Stimulated activated naive B cell treated with anti-CD40 and anti-IgM and Interleukin-4, amounts not matched to agents 10 μg/mL and 1 μg/mL and 100 μg/mL, for 72 hours (primary cell): ENCODE measurements at regions not wholly inside any gene's neighbourhood (a gene's known extent, or its start where the extent isn't known, plus 50 kb on each side); places are given as distances from the start of the nearest gene placed in this dataset.

ENCODE experiments used
- ATAC-seq, 2 donors: fragments of 150-1000 bp; cut with Tn5 transposase; replicated peaks; 2 replicates each; pipeline ENCODE4 v1.10.0; 2021; ENCODE audit warnings: moderate library complexity in 1 of 2
- DNase-seq: peaks from one replicate; pipeline ENCODE4 v3.0.0; 2021
- H3K27ac Mint-ChIP-seq: one replicate; pipeline ENCODE4 v1.8.0; 2022; ENCODE audit warnings: mild to moderate bottlenecking, mixed read lengths
- H3K27me3 Mint-ChIP-seq, 2 donors: one replicate each; pipeline ENCODE4 v1.8.0; 2022; ENCODE audit warnings: mixed read lengths in 2 of 2
- H3K36me3 Mint-ChIP-seq, 2 donors: one replicate each; pipeline ENCODE4 v1.8.0; 2022; ENCODE audit warnings: mixed read lengths in 2 of 2, mild to moderate bottlenecking in 1 of 2
- H3K4me1 Mint-ChIP-seq, 2 donors: one replicate each; pipeline ENCODE4 v1.8.0; 2022; ENCODE audit warnings: mixed read lengths in 2 of 2, mild to moderate bottlenecking in 1 of 2
- H3K4me3 Mint-ChIP-seq, 2 donors: one replicate each; pipeline ENCODE4 v1.8.0; 2022; ENCODE audit warnings: mild to moderate bottlenecking in 2 of 2, mixed read lengths in 2 of 2, moderate library complexity in 1 of 2
- H3K9me3 Mint-ChIP-seq, 2 donors: one replicate each; pipeline ENCODE4 v1.8.0; 2022; ENCODE audit warnings: mixed read lengths in 2 of 2, mild to moderate bottlenecking in 1 of 2

- Mint-ChIP-seq H3K36me3 (no peaks in the 10 kb centered on the region), H3K4me1 (no peaks in the 10 kb centered on the region), H3K9me3 (peaks cover 11 to 12% of the 10 kb centered on the region in 2 donors), H3K27me3 (peaks cover 24% of the 10 kb centered on the region in 2 donors), H3K27ac (no peak overlapping the region), H3K4me3 (no peak overlapping the region)
- DNase-seq (no peak), ATAC-seq (no peak)
These were observed 241.3 kb downstream of the PRDM2 start for GRCh38 chr1:13941315-13941714.

GRCh38 chr1:13943055-13943454 is 243.1 kb downstream of the PRDM2 start:
- no peak overlapping the region for H3K27ac Mint-ChIP-seq
- peaks cover 11 to 12% of the 10 kb centered on the region in 2 donors for H3K9me3 Mint-ChIP-seq
- peaks cover 21 to 29% of the 10 kb centered on the region in 2 donors for H3K27me3 Mint-ChIP-seq
- H3K4me1 Mint-ChIP-seq, result no peaks in the 10 kb centered on the region
- H3K4me3 Mint-ChIP-seq, result no peak overlapping the region
- DNase-seq, result no peak
- ATAC-seq, result no peak
- no peaks in the 10 kb centered on the region for H3K36me3 Mint-ChIP-seq

GRCh38 chr1:13945856-13946255 is 245.9 kb downstream of the PRDM2 start:
- peaks cover 11 to 12% of the 10 kb centered on the region in 2 donors for H3K9me3 Mint-ChIP-seq
- DNase-seq (no peak), ATAC-seq (no peak)
- H3K36me3 Mint-ChIP-seq, result no peaks in the 10 kb centered on the region
- peaks cover 21 to 32% of the 10 kb centered on the region in 2 donors for H3K27me3 Mint-ChIP-seq
- no peak overlapping the region for H3K27ac Mint-ChIP-seq
- H3K4me1 Mint-ChIP-seq, result no peaks in the 10 kb centered on the region
- no peak overlapping the region for H3K4me3 Mint-ChIP-seq

- H3K4me3 Mint-ChIP-seq, result no peak overlapping the region
- ATAC-seq, result no peak
- H3K4me1 Mint-ChIP-seq, result no peaks in the 10 kb centered on the region
- H3K9me3 Mint-ChIP-seq, result peaks cover 5 to 8% of the 10 kb centered on the region in 2 donors
- no peak for DNase-seq
- H3K27me3 Mint-ChIP-seq, result peaks cover 22 to 34% of the 10 kb centered on the region in 2 donors
- H3K36me3 Mint-ChIP-seq, result no peaks in the 10 kb centered on the region
- H3K27ac Mint-ChIP-seq, result no peak overlapping the region
These were observed 247.7 kb downstream of the PRDM2 start for GRCh38 chr1:13947658-13948057.

DNA sequence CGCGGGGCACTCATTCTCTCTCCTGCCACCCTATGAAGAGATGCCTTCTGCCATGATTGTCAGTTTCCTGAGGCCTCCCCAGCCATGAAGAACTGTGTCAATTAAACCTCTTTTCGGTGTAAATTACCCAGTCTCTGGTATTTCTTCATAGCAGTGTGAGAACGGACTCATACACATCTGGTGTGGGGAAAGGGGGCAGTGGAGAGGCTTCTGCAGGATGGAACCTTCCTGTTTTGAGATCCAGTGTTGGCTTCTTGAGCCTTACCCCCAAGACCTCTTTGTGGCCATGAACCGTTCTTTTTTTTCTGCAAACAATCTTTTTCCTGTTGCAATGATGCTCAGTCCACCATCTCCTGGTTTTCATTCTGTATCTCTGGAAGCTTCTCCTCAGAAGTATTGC is 248.4 kb downstream of the PRDM2 start:
- Mint-ChIP-seq H3K9me3 (peaks cover 0 to 3% of the 10 kb centered on the region in 2 donors), H3K4me3 (no peak overlapping the region), H3K36me3 (no peaks in the 10 kb centered on the region), H3K27ac (no peak overlapping the region), H3K4me1 (no peaks in the 10 kb centered on the region), H3K27me3 (peaks cover 22 to 37% of the 10 kb centered on the region in 2 donors)
- ATAC-seq (no peak), DNase-seq (no peak)

DNA sequence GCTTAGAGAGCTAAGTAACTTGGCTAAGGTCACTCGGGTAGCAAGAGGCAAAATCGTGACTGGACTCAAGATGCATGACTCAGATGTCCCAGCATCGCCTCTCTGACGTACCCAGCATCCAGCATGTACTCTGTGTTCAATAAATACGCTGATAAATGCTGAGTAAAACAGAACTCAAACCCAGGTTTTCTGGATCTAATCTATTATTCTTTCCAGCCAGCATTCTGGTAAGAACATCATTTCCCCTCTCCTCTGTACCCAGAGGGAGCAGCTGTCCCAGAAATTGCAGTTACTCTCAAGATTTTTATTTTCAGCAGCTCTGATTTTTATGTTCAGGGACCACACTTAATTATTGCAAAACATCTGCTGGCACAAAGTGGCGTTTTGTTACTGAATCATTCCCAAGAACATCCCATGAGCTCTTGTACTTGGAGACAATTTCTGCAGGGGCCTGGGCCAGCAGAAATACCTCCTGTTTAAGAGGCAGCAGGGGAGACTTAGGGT is 249.0 kb downstream of the PRDM2 start:
- Mint-ChIP-seq H3K4me1 (no peaks in the 10 kb centered on the region), H3K4me3 (no peak overlapping the region), H3K27ac (no peak overlapping the region), H3K27me3 (peaks cover 22 to 41% of the 10 kb centered on the region in 2 donors), H3K9me3 (peaks cover 0 to 2% of the 10 kb centered on the region in 2 donors), H3K36me3 (no peaks in the 10 kb centered on the region)
- DNase-seq, result no peak
- no peak for ATAC-seq

DNA sequence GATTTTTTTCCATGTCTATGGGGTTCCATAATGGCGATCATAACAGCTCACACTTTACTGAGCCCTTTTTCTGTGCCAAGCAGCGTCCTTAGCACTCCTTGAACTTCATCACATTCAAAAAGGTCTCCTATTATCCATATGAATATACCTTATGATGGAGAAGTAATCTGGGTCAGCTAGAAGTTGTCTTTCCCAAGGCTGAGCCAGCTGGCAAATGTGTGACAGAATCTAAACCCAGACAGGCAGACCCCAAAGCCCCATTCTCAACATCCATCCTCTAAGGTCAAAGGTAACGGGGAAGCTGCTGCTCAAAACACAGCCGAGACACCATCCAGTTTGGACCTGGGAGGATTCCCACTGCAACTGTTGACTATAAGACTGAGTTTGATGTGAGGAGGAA is 249.6 kb downstream of the PRDM2 start:
- Mint-ChIP-seq H3K9me3 (no peaks in the 10 kb centered on the region), H3K27ac (no peak overlapping the region), H3K27me3 (peaks cover 22 to 37% of the 10 kb centered on the region in 2 donors), H3K4me1 (no peaks in the 10 kb centered on the region), H3K36me3 (no peaks in the 10 kb centered on the region), H3K4me3 (no peak overlapping the region)
- DNase-seq, result no peak
- no peak for ATAC-seq

GRCh38 chr1:13950637-13951036 is 250.6 kb downstream of the PRDM2 start:
- DNase-seq, result no peak
- no peaks in the 10 kb centered on the region for H3K9me3 Mint-ChIP-seq
- H3K27me3 Mint-ChIP-seq, result peaks cover 26 to 38% of the 10 kb centered on the region in 2 donors
- no peaks in the 10 kb centered on the region for H3K36me3 Mint-ChIP-seq
- ATAC-seq, result peak in 1 of 2 donors; percentile 48
- H3K27ac Mint-ChIP-seq, result no peak overlapping the region
- no peak overlapping the region for H3K4me3 Mint-ChIP-seq
- H3K4me1 Mint-ChIP-seq, result no peaks in the 10 kb centered on the region

- Mint-ChIP-seq H3K9me3 (no peaks in the 10 kb centered on the region), H3K4me1 (no peaks in the 10 kb centered on the region), H3K27me3 (peaks cover 29 to 47% of the 10 kb centered on the region in 2 donors), H3K4me3 (no peak overlapping the region), H3K27ac (no peak overlapping the region), H3K36me3 (no peaks in the 10 kb centered on the region)
- DNase-seq (no peak), ATAC-seq (no peak)
These were observed 252.1 kb downstream of the PRDM2 start for GRCh38 chr1:13951793-13952751.

DNA sequence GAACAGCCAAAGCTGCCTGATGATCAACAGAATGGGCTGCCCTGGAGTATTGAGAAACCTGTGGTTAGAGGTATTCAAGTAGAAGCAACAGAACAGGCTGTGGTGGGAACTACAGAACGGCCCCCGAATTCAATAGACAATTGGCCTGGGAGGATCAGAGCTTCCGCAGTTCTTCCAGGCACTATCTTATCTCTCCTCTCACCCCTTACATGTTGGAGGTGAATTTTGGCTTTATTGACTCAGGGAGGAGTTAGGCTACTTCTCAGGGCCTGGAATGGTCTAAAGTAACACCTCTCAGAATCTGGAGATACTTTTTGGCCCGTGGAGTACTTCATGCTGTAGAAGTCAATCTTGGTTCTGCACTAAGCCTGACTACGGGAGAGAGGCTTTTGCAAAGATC is 253.0 kb downstream of the PRDM2 start:
- no peak for DNase-seq
- no peaks in the 10 kb centered on the region for H3K4me1 Mint-ChIP-seq
- H3K9me3 Mint-ChIP-seq, result no peaks in the 10 kb centered on the region
- H3K27me3 Mint-ChIP-seq, result peaks cover 30 to 39% of the 10 kb centered on the region in 2 donors
- no peak for ATAC-seq
- H3K36me3 Mint-ChIP-seq, result no peaks in the 10 kb centered on the region
- H3K27ac Mint-ChIP-seq, result no peak overlapping the region
- no peak overlapping the region for H3K4me3 Mint-ChIP-seq

GRCh38 chr1:13956393-13956792 is 256.4 kb downstream of the PRDM2 start:
- Mint-ChIP-seq H3K4me1 (no peaks in the 10 kb centered on the region), H3K9me3 (no peaks in the 10 kb centered on the region), H3K27me3 (peaks cover 30 to 31% of the 10 kb centered on the region in 2 donors), H3K36me3 (no peaks in the 10 kb centered on the region), H3K4me3 (no peak overlapping the region), H3K27ac (no peak overlapping the region)
- no peak for ATAC-seq
- DNase-seq, result no peak

DNA sequence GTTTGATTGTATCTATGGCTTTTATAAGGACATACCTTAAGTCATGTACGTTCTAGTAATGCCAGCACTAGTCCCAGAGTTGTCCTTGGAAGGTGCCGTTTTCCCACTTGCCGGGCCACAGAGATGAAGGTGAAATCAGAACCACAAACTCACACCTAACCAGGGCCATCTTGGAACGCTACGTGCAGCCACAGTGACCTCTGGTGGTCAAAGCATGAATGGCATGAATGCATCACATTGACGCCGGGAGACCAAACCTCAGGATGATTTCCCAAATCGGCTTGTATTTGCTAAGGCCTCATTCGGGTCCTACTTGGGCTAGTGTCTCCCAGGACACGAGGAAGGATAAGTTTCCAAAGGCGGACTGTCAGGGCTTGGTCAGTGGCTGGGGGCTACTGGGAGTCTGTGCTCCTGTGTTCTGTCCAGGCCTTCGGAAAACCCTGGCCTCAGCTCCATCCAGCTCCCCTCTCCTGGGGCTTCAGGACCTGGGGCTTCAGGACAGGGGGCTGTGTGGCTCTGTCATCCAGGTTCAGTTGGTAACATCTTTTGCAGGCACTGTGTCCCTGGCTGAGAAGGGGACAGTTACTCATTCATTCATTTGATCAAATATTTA is 260.5 kb downstream of the PRDM2 start:
- Mint-ChIP-seq H3K27ac (no peak overlapping the region), H3K9me3 (no peaks in the 10 kb centered on the region), H3K27me3 (peaks cover 48 to 54% of the 10 kb centered on the region in 2 donors), H3K36me3 (no peaks in the 10 kb centered on the region), H3K4me1 (no peaks in the 10 kb centered on the region), H3K4me3 (no peak overlapping the region)
- ATAC-seq (peak in 1 of 2 donors; percentile 77), DNase-seq (peak; percentile 24)

DNA sequence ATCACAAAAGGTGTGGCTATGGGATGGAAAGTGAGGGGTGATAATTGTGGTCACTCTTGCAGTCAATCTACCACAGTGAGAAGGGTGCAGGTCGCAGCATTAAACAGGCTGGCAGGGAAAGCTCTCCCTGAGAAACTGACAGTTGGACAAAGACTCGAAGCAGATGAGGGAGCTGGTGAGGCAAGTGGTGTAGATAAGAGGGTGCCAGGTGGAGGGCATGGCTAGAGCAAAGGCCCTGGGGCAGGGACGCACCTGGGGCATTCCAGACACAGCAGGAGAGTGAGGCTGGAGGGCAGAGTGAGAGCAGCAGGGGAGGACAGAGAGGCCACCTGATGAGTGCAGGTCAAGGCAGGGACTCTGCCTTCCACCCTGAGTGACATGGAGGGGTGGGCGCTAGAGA is 264.8 kb downstream of the PRDM2 start:
- Mint-ChIP-seq H3K27ac (no peak overlapping the region), H3K9me3 (no peaks in the 10 kb centered on the region), H3K36me3 (no peaks in the 10 kb centered on the region), H3K27me3 (peaks cover 44 to 45% of the 10 kb centered on the region in 2 donors), H3K4me3 (no peak overlapping the region), H3K4me1 (no peaks in the 10 kb centered on the region)
- ATAC-seq, result no peak
- no peak for DNase-seq

GRCh38 chr1:13965770-13966398 is 265.9 kb downstream of the PRDM2 start:
- DNase-seq (no peak), ATAC-seq (peak; percentile 54 to 59)
- H3K36me3 Mint-ChIP-seq, result no peaks in the 10 kb centered on the region
- no peak overlapping the region for H3K4me3 Mint-ChIP-seq
- peaks cover 41 to 45% of the 10 kb centered on the region in 2 donors for H3K27me3 Mint-ChIP-seq
- H3K27ac Mint-ChIP-seq, result no peak overlapping the region
- no peaks in the 10 kb centered on the region for H3K4me1 Mint-ChIP-seq
- peaks cover 1 to 3% of the 10 kb centered on the region in 2 donors for H3K9me3 Mint-ChIP-seq
